Thyroid gland (tissue), 4 donors: ENCODE measurements at regions not wholly inside any gene's neighbourhood (a gene's known extent, or its start where the extent isn't known, plus 50 kb on each side); places are given as distances from the start of the nearest gene placed in this dataset.

Experiments
- DNase-seq, 2 donors: peaks; one replicate each; pipeline ENCODE4 v3.0.0-alpha.2; 2019
- H3K27ac ChIP-seq, 3 donors: fragments of 200-600 bp; sonication (generic); 1 replicate in 2 of 3; 2 replicates in 1 of 3; pipeline ENCODE4 v1.5.1; 2016 to 2019; ENCODE audit warnings: mild to moderate bottlenecking in 1 of 3, moderate library complexity in 1 of 3
- H3K27me3 ChIP-seq: fragments of 200-600 bp; sonication (generic); one replicate; pipeline ENCODE4 v1.5.1; 2019
- H3K36me3 ChIP-seq, 2 donors: fragments of 200-600 bp; sonication (generic); one replicate each; pipeline ENCODE4 v1.5.1; 2016 to 2019
- H3K4me1 ChIP-seq, 2 donors: fragments of 200-600 bp; sonication (generic); one replicate each; pipeline ENCODE4 v1.5.1; 2017 to 2019
- H3K4me3 ChIP-seq, 3 donors: fragments of 200-600 bp; sonication (generic); replicated peaks in 1 of 3; 1 replicate in 2 of 3; 2 replicates in 1 of 3; pipeline ENCODE4 v1.5.1; 2016; ENCODE audit warnings: mild to moderate bottlenecking in 1 of 3
- H3K9me3 ChIP-seq: fragments of 200-600 bp; sonication (generic); one replicate; pipeline ENCODE4 v1.5.1; 2017
- CTCF ChIP-seq, 6 experiments: fragments of 200-600 bp in 3 of 6; fragments of 450-650 bp in 3 of 6; sonication (generic) in 3 of 6; IDR thresholded peaks; one replicate each; pipeline ENCODE4 v1.5.1; 2016 to 2019; ENCODE audit warnings: antibody characterized with exemption in 6 of 6, mild to moderate bottlenecking in 2 of 6, inconsistent platforms in 1 of 6, moderate library complexity in 1 of 6
- POLR2A ChIP-seq, 2 donors: fragments of 450-650 bp; IDR thresholded peaks; one replicate each; pipeline ENCODE4 v1.6.1; 2017; ENCODE audit warnings: antibody characterized with exemption in 2 of 2, mild to moderate bottlenecking in 2 of 2, moderate library complexity in 1 of 2
- WGBS, 2 donors: methylation state at CpG; one replicate each; pipeline ENCODE4 v1.1.5; 2017; 5-methylcytosine and 5-hydroxymethylcytosine counted together
- intact Hi-C: fragments of 100-400 bp; cut with DNase I; formaldehyde crosslinking; loops from one replicate; pipeline ENCODE4 v1.15.1; 2023

DNA sequence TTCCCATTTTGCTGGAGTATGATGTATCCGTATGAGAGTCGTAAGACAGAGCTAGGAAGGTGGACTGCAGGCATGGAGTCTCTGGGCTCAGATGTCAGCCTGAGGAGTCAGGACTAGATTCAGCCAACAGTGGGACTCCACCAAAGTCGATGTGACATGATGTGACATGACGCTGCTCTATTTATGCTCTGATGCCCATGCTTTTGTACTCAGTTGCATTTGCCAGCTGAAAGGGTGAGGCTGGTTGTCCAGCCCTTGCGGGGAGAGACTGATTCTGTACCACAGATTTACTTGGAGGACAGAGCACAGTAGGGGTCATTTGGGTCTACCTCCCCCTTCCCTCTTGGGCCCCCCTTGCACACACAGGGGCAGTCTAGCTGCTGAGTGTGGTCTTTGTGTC, 88.5 kb upstream of the ATG10 start:
- Histone ChIP-seq H3K36me3 (no peaks in the 10 kb centered on the region), H3K4me1 (no peaks in the 10 kb centered on the region), H3K9me3 (no peaks in the 10 kb centered on the region), H3K4me3 (no peak overlapping the region), H3K27me3 (no peaks in the 10 kb centered on the region), H3K27ac (no peak overlapping the region)
- WGBS, 2 donors: 93 to 94% methylated on average over 4 to 5 of the region's 5 CpGs
- no peak for DNase-seq
- TF ChIP-seq POLR2A (IDR thresholded peaks at IDR 0.05) (no peak), CTCF (IDR thresholded peaks at IDR 0.05) (no peak)
- intact Hi-C loops: no loop called here

DNA sequence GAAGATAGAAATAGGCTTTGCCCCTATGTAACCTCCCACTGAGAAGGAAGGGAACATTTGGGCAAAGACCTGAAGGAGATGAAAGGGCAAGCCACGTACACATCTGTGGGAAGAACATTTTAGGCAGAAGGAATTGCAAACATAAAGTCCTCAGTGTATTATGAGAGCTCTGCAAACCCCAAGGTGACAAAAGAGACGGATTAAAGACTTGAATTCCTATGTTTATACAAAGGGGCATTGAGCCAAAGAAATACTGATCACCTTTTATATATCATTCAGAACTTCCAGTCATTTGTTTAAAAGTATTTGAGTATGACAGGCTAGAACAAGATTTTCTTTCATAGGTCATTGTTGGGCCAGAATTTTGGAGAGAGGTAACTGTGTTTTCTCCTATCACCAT, 90.2 kb upstream of the ATG10 start:
- no peak for DNase-seq
- no peaks in the 10 kb centered on the region for H3K9me3 ChIP-seq
- no peaks in the 10 kb centered on the region for H3K36me3 ChIP-seq
- no peaks in the 10 kb centered on the region for H3K27me3 ChIP-seq
- no peaks in the 10 kb centered on the region for H3K4me1 ChIP-seq
- H3K27ac ChIP-seq: no peak overlapping the region
- TF ChIP-seq CTCF (IDR thresholded peaks at IDR 0.05) (no peak), POLR2A (IDR thresholded peaks at IDR 0.05) (no peak)
- no peak overlapping the region for H3K4me3 ChIP-seq
- WGBS, 2 donors: 72 to 80% methylated on average over 2 of the region's 2 CpGs
- intact Hi-C loops: no loop called here

GRCh38 chr5:81879936-81880335, 91.9 kb upstream of the ATG10 start:
- intact Hi-C loops: no loop called here
- DNase-seq: no peak
- Histone ChIP-seq H3K36me3 (no peaks in the 10 kb centered on the region), H3K9me3 (no peaks in the 10 kb centered on the region), H3K4me1 (no peaks in the 10 kb centered on the region), H3K27ac (no peak overlapping the region), H3K27me3 (no peaks in the 10 kb centered on the region), H3K4me3 (no peak overlapping the region)
- TF ChIP-seq POLR2A (IDR thresholded peaks at IDR 0.05): no peak
- 87% methylated on average over 3 of the region's 3 CpGs for WGBS, 2 donors

DNA sequence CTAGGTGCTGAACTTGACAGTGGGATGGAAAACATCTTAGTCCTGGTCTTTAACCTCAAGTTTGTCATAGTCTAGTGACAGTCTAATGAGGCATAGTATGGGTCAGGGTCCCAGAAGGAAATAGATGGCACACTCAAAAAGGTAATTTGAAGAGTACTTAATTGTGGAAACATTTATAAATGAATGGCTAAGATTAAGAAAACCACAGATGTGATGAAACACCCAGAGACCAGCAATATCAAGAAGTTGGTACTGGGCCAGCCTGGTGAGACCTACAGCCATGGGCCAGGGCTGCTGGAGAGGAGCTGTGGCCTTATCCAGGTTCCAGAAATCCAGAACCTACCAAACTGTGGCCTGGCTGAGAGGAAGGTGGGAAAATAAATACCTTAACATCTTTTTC, 93.5 kb upstream of the ATG10 start:
- intact Hi-C loops: no loop called here
- DNase-seq: no peak
- TF ChIP-seq CTCF (IDR thresholded peaks at IDR 0.05) (no peak), POLR2A (IDR thresholded peaks at IDR 0.05) (no peak)

DNA sequence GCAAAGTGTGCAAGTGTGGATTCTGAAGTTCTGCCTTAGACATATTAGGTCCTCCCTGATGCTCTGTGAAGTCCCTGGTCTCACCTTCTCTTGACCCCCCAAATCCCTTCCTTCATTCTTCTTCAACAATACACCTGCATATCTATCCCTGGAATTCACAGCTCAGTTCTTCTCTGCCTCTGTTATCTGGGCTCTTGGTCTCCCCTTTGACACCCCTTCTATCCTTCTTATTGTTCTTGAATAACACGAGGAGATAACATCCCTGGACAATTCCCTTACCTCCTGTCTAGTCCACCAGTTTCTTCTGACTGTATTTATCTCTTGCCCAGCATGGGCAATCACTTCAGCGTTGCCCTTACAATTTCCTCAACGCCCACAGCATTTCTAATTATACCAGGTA, 104.8 kb upstream of the ATG10 start:
- DNase-seq: no peak
- 76 to 85% methylated on average over 3 of the region's 3 CpGs for WGBS, 2 donors
- no peaks in the 10 kb centered on the region for H3K4me1 ChIP-seq
- no peaks in the 10 kb centered on the region for H3K9me3 ChIP-seq
- H3K27me3 ChIP-seq: no peaks in the 10 kb centered on the region
- intact Hi-C loops: no loop called here
- no peak overlapping the region for H3K4me3 ChIP-seq
- no peak for TF ChIP-seq POLR2A (IDR thresholded peaks at IDR 0.05)
- TF ChIP-seq CTCF (IDR thresholded peaks at IDR 0.05): no peak
- H3K36me3 ChIP-seq: no peaks in the 10 kb centered on the region
- H3K27ac ChIP-seq: no peak overlapping the region

More for the DNA sequence above, 93.5 kb upstream of the ATG10 start:
- Histone ChIP-seq H3K4me1 (no peaks in the 10 kb centered on the region), H3K36me3 (no peaks in the 10 kb centered on the region), H3K9me3 (no peaks in the 10 kb centered on the region), H3K4me3 (no peak overlapping the region), H3K27ac (no peak overlapping the region), H3K27me3 (no peaks in the 10 kb centered on the region)

DNA sequence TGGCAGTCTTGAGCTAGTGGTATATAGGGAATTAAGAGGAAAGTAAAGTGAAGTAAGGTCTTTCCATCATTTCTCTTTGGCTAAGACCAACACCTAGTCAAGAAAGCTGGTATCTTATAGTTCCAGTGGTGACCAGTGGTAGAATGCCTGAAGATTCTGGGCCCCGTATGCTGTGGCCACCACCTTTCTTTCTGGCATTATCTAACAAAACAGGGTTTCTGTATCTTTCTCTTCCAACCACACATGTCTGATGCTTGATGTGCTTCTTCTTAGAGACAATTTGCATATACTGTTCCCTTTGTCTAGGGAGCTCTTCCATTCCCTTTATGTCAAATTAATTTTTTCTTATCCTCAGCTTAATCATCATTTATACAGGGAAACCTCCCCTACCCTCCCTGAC, 109.9 kb upstream of the SSBP2 start:
- peaks cover 9 to 14% of the 10 kb centered on the region in 2 donors for H3K4me1 ChIP-seq
- intact Hi-C loops: no loop called here
- no peaks in the 10 kb centered on the region for H3K36me3 ChIP-seq
- H3K9me3 ChIP-seq: no peaks in the 10 kb centered on the region
- no peak overlapping the region for H3K27ac ChIP-seq
- no peak overlapping the region for H3K4me3 ChIP-seq
- TF ChIP-seq CTCF (IDR thresholded peaks at IDR 0.05): no peak
- TF ChIP-seq POLR2A (IDR thresholded peaks at IDR 0.05): no peak
- H3K27me3 ChIP-seq: no peaks in the 10 kb centered on the region
- no peak for DNase-seq
- WGBS, 2 donors: 93 to 97% methylated on average over 1 of the region's 1 CpG
